ENCODE measurements at regions not wholly inside any gene's neighbourhood (a gene's known extent, or its start where the extent isn't known, plus 50 kb on each side); places are given as distances from the start of the nearest gene placed in this dataset.

DNA sequence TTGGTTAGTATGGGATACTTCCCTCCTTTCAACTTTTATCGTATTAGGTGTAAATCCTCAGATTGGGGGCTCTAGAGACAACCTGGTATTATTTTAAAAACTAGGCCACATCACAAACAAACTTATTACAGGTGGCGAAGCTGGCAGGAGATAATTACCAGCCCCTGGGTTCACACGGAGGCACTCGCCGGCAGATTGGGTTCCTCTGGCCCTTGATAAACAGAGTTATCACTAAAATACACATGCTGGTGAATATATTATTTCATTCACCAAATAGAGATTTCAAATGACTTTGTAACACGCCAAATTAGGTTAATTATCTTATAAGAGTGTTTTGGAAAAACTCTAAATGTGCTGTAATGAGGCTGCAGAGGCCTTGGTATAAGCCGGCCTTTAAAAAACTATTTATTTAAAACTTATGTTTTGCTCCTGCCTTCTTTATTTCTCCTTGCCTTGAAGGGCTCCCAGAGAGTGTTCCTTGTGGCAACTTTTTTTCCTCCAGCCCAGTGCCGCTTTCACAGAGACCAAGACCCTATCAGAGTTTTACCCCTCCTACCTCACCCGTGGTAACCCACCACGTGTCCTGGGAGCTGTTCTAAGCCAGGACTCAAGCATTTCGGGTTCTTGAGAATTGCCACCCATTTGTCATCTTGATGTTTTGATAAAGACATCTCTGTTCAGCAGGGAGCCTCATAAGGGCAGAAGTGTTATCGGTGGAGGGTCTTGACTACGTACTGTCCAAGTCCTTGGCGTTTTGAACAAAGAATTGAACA is 468.6 kb upstream of the CFAP20DC start (continued):
- TF ChIP-seq, protein P1, sequence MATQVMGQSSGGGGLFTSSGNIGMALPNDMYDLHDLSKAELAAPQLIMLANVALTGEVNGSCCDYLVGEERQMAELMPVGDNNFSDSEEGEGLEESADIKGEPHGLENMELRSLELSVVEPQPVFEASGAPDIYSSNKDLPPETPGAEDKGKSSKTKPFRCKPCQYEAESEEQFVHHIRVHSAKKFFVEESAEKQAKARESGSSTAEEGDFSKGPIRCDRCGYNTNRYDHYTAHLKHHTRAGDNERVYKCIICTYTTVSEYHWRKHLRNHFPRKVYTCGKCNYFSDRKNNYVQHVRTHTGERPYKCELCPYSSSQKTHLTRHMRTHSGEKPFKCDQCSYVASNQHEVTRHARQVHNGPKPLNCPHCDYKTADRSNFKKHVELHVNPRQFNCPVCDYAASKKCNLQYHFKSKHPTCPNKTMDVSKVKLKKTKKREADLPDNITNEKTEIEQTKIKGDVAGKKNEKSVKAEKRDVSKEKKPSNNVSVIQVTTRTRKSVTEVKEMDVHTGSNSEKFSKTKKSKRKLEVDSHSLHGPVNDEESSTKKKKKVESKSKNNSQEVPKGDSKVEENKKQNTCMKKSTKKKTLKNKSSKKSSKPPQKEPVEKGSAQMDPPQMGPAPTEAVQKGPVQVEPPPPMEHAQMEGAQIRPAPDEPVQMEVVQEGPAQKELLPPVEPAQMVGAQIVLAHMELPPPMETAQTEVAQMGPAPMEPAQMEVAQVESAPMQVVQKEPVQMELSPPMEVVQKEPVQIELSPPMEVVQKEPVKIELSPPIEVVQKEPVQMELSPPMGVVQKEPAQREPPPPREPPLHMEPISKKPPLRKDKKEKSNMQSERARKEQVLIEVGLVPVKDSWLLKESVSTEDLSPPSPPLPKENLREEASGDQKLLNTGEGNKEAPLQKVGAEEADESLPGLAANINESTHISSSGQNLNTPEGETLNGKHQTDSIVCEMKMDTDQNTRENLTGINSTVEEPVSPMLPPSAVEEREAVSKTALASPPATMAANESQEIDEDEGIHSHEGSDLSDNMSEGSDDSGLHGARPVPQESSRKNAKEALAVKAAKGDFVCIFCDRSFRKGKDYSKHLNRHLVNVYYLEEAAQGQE (IDR thresholded peaks at IDR 0.05; ENCODE audit: unreplicated experiment) = no peak
- no peak for TF ChIP-seq JUNB (IDR thresholded peaks at IDR 0.05; ENCODE audit: unreplicated experiment)
- TF ChIP-seq NANOG (IDR thresholded peaks at IDR 0.05; ENCODE audit: borderline replicate concordance) = no peak
- TF ChIP-seq EZH2 (IDR thresholded peaks at IDR 0.05; ENCODE audit: low read depth, unreplicated experiment) = no peak

DNA sequence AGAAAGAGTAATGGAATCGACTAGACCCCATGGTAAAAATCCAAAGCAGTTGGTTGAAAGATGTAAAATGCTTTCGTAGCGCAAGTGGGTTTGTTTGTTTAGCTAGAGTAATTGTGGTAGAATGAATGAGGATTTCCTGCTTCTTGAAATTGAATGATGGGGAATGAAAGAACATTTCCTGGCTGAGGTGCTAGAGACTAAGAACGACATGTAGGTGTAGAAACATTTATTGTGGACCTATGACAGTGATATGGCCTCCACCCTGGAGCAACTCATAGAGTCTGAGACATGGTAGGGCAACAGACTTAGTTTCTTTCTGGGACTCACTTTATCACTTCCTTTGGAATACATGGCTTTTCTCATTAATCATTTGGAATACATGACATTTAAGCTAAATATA is 467.6 kb upstream of the CFAP20DC start:
- Mint-ChIP-seq H3K36me3 (ENCODE audit: low read depth) (no peaks in the 10 kb centered on the region), H3K27me3 (ENCODE audit: insufficient read depth, low read depth, poor library complexity) (no peaks in the 10 kb centered on the region), H3K4me3 (no peak overlapping the region), H3K4me1 (peaks cover 16% of the 10 kb centered on the region), H3K27ac (no peak overlapping the region), H3K9me3 (no peaks in the 10 kb centered on the region)
- H3K27ac ChIP-seq (ENCODE audit: low read depth) = no peak overlapping the region
- H3K36me3 ChIP-seq (ENCODE audit: insufficient read depth) = no peaks in the 10 kb centered on the region; the same call in 1 of the 2 replicates
- H3K4me3 ChIP-seq = no peak overlapping the region
- no peaks in the 10 kb centered on the region; the same call in 1 of the 2 replicates for H3K4me1 ChIP-seq (ENCODE audit: insufficient read depth)
- no peak overlapping the region for H3K4me2 ChIP-seq
- no peaks in the 10 kb centered on the region for H3K27me3 ChIP-seq (ENCODE audit: insufficient read depth)
- H3F3A ChIP-seq (replicated peaks; ENCODE audit: low read depth) = no peaks in the 10 kb centered on the region
- ATAC-seq (no peak), DNase-seq (ENCODE audit: low spot score) (no peak)
- no peaks in the 10 kb centered on the region for H4K20me1 ChIP-seq (replicated peaks; ENCODE audit: insufficient read depth)
- no peaks in the 10 kb centered on the region for H3K79me2 ChIP-seq (replicated peaks; ENCODE audit: insufficient read depth)
- H3K9me2 ChIP-seq (ENCODE audit: insufficient read depth) = 0 out of 2 replicates have a peak, but pooled peaks cover 10% of the 10 kb centered on the region
- no peak overlapping the region for H2AFZ ChIP-seq
- TF ChIP-seq ZNF331 (CRISPR knock-in tag; IDR thresholded peaks at IDR 0.05; ENCODE audit: low read depth) (no peak), POLR2AphosphoS5 (IDR thresholded peaks at IDR 0.05; ENCODE audit: low read depth) (no peak), EZH2 (IDR thresholded peaks at IDR 0.05; ENCODE audit: low read depth, unreplicated experiment) (no peak), JUNB (IDR thresholded peaks at IDR 0.05; ENCODE audit: unreplicated experiment) (no peak), NANOG (IDR thresholded peaks at IDR 0.05; ENCODE audit: borderline replicate concordance) (no peak), CREB1 (CRISPR knock-in tag; IDR thresholded peaks at IDR 0.05; ENCODE audit: low read depth) (no peak), ZNF114 (CRISPR knock-in tag; IDR thresholded peaks at IDR 0.05) (no peak), EZH2phosphoT487 (IDR thresholded peaks at IDR 0.05; ENCODE audit: unreplicated experiment) (no peak), STAT1 (IDR thresholded peaks at IDR 0.05; ENCODE audit: unreplicated experiment) (no peak)
- TF ChIP-seq, protein P2, sequence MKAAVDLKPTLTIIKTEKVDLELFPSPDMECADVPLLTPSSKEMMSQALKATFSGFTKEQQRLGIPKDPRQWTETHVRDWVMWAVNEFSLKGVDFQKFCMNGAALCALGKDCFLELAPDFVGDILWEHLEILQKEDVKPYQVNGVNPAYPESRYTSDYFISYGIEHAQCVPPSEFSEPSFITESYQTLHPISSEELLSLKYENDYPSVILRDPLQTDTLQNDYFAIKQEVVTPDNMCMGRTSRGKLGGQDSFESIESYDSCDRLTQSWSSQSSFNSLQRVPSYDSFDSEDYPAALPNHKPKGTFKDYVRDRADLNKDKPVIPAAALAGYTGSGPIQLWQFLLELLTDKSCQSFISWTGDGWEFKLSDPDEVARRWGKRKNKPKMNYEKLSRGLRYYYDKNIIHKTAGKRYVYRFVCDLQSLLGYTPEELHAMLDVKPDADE (IDR thresholded peaks at IDR 0.05) = no peak
- TF ChIP-seq, protein P3, sequence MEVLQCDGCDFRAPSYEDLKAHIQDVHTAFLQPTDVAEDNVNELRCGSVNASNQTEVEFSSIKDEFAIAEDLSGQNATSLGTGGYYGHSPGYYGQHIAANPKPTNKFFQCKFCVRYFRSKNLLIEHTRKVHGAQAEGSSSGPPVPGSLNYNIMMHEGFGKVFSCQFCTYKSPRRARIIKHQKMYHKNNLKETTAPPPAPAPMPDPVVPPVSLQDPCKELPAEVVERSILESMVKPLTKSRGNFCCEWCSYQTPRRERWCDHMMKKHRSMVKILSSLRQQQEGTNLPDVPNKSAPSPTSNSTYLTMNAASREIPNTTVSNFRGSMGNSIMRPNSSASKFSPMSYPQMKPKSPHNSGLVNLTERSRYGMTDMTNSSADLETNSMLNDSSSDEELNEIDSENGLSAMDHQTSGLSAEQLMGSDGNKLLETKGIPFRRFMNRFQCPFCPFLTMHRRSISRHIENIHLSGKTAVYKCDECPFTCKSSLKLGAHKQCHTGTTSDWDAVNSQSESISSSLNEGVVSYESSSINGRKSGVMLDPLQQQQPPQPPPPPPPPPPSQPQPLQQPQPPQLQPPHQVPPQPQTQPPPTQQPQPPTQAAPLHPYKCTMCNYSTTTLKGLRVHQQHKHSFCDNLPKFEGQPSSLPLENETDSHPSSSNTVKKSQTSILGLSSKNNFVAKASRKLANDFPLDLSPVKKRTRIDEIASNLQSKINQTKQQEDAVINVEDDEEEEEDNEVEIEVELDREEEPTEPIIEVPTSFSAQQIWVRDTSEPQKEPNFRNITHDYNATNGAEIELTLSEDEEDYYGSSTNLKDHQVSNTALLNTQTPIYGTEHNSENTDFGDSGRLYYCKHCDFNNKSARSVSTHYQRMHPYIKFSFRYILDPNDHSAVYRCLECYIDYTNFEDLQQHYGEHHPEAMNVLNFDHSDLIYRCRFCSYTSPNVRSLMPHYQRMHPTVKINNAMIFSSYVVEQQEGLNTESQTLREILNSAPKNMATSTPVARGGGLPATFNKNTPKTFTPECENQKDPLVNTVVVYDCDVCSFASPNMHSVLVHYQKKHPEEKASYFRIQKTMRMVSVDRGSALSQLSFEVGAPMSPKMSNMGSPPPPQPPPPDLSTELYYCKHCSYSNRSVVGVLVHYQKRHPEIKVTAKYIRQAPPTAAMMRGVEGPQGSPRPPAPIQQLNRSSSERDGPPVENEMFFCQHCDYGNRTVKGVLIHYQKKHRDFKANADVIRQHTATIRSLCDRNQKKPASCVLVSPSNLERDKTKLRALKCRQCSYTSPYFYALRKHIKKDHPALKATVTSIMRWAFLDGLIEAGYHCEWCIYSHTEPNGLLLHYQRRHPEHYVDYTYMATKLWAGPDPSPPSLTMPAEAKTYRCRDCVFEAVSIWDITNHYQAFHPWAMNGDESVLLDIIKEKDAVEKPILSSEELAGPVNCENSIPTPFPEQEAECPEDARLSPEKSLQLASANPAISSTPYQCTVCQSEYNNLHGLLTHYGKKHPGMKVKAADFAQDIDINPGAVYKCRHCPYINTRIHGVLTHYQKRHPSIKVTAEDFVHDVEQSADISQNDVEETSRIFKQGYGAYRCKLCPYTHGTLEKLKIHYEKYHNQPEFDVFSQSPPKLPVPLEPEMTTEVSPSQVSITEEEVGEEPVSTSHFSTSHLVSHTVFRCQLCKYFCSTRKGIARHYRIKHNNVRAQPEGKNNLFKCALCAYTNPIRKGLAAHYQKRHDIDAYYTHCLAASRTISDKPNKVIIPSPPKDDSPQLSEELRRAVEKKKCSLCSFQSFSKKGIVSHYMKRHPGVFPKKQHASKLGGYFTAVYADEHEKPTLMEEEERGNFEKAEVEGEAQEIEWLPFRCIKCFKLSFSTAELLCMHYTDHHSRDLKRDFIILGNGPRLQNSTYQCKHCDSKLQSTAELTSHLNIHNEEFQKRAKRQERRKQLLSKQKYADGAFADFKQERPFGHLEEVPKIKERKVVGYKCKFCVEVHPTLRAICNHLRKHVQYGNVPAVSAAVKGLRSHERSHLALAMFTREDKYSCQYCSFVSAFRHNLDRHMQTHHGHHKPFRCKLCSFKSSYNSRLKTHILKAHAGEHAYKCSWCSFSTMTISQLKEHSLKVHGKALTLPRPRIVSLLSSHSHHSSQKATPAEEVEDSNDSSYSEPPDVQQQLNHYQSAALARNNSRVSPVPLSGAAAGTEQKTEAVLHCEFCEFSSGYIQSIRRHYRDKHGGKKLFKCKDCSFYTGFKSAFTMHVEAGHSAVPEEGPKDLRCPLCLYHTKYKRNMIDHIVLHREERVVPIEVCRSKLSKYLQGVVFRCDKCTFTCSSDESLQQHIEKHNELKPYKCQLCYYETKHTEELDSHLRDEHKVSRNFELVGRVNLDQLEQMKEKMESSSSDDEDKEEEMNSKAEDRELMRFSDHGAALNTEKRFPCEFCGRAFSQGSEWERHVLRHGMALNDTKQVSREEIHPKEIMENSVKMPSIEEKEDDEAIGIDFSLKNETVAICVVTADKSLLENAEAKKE (CRISPR knock-in tag; IDR thresholded peaks at IDR 0.05) = no peak
